ENCODE measurements at regions not wholly inside any gene's neighbourhood (a gene's known extent, or its start where the extent isn't known, plus 50 kb on each side); places are given as distances from the start of the nearest gene placed in this dataset.
"Not testable (repeated sequence)": the region's sequence is repeated elsewhere in the genome, so short reads cannot be mapped to it uniquely, and the experiment has no call there.

- Histone ChIP-seq H3K27ac (no peak overlapping the region), H3K4me1 (peaks cover 13% of the 10 kb centered on the region), H3K4me3 (no peak overlapping the region), H3K27me3 (no peaks in the 10 kb centered on the region), H3K9me3 (no peaks in the 10 kb centered on the region), H3K36me3 (no peaks in the 10 kb centered on the region)
- DNase-seq (ENCODE audit: extremely low spot score in 2 of 2): no peak
- TF ChIP-seq CTCF (IDR thresholded peaks at IDR 0.05) (no peak), POLR2A (IDR thresholded peaks at IDR 0.05) (no peak), POLR2AphosphoS5 (IDR thresholded peaks at IDR 0.05; ENCODE audit: insufficient read depth in 1 of 2, low read depth in 1 of 2) (no peak)
- intact Hi-C loops (cut with DNase I): loop anchor here (5.0 kb wide), 1 partner anchor 567 kb away; no protein-coding TSS in a partner anchor
Measured at GRCh38 chr9:81030027-81030426, 659.3 kb downstream of the TLE1 start.

- Histone ChIP-seq H3K36me3 (no peaks in the 10 kb centered on the region), H3K27me3 (no peaks in the 10 kb centered on the region), H3K27ac (no peak overlapping the region), H3K4me3 (no peak overlapping the region), H3K9me3 (no peaks in the 10 kb centered on the region), H3K4me1 (peaks cover 4% of the 10 kb centered on the region)
- intact Hi-C loops (cut with DNase I): no loop called here
- TF ChIP-seq POLR2A (IDR thresholded peaks at IDR 0.05): no peak
- TF ChIP-seq CTCF (IDR thresholded peaks at IDR 0.05): no peak
- TF ChIP-seq POLR2AphosphoS5 (IDR thresholded peaks at IDR 0.05; ENCODE audit: insufficient read depth in 1 of 2, low read depth in 1 of 2): no peak
- DNase-seq (ENCODE audit: extremely low spot score in 2 of 2): no peak
Measured at GRCh38 chr9:81028504-81028903, 660.8 kb downstream of the TLE1 start.

- H3K4me1 ChIP-seq: no peaks in the 10 kb centered on the region
- no peaks in the 10 kb centered on the region for H3K36me3 ChIP-seq
- intact Hi-C loops (cut with DNase I): no loop called here
- no peaks in the 10 kb centered on the region for H3K27me3 ChIP-seq
- no peak for TF ChIP-seq POLR2A (IDR thresholded peaks at IDR 0.05)
- TF ChIP-seq CTCF (IDR thresholded peaks at IDR 0.05): no peak
- no peak for TF ChIP-seq POLR2AphosphoS5 (IDR thresholded peaks at IDR 0.05; ENCODE audit: insufficient read depth in 1 of 2, low read depth in 1 of 2)
- no peaks in the 10 kb centered on the region for H3K9me3 ChIP-seq
- no peak overlapping the region for H3K27ac ChIP-seq
- H3K4me3 ChIP-seq: no peak overlapping the region
- no peak for DNase-seq (ENCODE audit: extremely low spot score in 2 of 2)
Measured at GRCh38 chr9:81022177-81022576, 667.2 kb downstream of the TLE1 start.

DNA sequence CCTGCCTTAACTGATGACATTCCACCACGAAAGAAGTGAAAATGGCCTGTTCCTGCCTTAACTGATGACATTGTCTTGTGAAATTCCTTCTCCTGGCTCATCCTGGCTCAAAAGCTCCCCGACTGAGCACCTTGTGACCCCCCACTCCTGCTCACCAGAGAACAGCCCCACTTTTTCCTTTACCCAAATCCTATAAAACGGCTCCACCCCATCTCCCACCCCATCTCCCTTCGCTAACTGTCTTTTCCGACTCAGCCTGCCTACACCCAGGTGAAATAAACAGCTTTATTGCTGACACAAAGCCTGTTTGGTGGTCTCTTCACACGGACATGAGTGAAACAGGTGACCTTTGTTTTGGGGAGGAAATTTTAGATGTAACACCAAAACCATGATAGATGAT lies 674.4 kb downstream of the TLE1 start:
- H3K4me1 ChIP-seq; H3K9me3 ChIP-seq; intact Hi-C loops (cut with DNase I); DNase-seq (ENCODE audit: extremely low spot score in 2 of 2); H3K36me3 ChIP-seq; H3K4me3 ChIP-seq; H3K27ac ChIP-seq; H3K27me3 ChIP-seq: not testable (repeated sequence)

DNA sequence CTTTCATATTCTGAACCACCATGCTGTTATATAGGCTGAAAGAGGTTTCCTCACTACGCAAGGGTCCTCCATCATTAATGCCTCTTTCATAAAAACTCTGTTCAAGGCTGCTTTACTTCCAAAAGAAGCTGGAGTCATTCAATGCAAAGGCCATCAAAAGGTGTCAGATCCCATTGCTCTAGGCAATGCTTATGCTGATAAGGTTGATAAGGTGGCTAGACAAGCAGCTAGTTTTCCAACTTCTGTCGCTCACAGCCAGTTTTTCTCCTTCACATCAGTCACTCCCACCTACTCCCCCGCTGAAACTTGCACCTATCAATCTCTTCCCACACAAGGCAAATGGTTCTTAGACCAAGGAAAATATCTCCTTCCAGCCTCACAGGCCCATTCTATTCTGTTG lies 676.2 kb downstream of the TLE1 start:
- DNase-seq (ENCODE audit: extremely low spot score in 2 of 2); H3K27ac ChIP-seq; H3K36me3 ChIP-seq; H3K9me3 ChIP-seq; intact Hi-C loops (cut with DNase I); H3K4me1 ChIP-seq; H3K27me3 ChIP-seq; H3K4me3 ChIP-seq: not testable (repeated sequence)

- H3K4me1 ChIP-seq: no peaks in the 10 kb centered on the region
- H3K36me3 ChIP-seq: no peaks in the 10 kb centered on the region
- no peak for DNase-seq (ENCODE audit: extremely low spot score in 2 of 2)
- H3K9me3 ChIP-seq: no peaks in the 10 kb centered on the region
- intact Hi-C loops (cut with DNase I): no loop called here
- TF ChIP-seq CTCF (IDR thresholded peaks at IDR 0.05) (no peak), POLR2AphosphoS5 (IDR thresholded peaks at IDR 0.05; ENCODE audit: insufficient read depth in 1 of 2, low read depth in 1 of 2) (no peak), POLR2A (IDR thresholded peaks at IDR 0.05) (no peak)
- H3K4me3 ChIP-seq: no peak overlapping the region
- H3K27ac ChIP-seq: no peak overlapping the region
- H3K27me3 ChIP-seq: no peaks in the 10 kb centered on the region
Measured at GRCh38 chr9:81002906-81003305, 686.4 kb downstream of the TLE1 start.

All from vagina (tissue), 2 donors.